Limb (tissue), 2 donors: ENCODE measurements at regions not wholly inside any gene's neighbourhood (a gene's known extent, or its start where the extent isn't known, plus 50 kb on each side); places are given as distances from the start of the nearest gene placed in this dataset.
A peak's percentile ranks its signal among the peaks of the same experiment; 100 is the strongest.
"Not testable (repeated sequence)": the region's sequence is repeated elsewhere in the genome, so short reads cannot be mapped to it uniquely, and the experiment has no call there.

ENCODE experiments used
- DNase-seq, 2 donors: peaks; one replicate each; pipeline ENCODE4 v3.0.0-alpha.2; 2016; ENCODE audit errors: extremely low spot score in 2 of 2

DNA sequence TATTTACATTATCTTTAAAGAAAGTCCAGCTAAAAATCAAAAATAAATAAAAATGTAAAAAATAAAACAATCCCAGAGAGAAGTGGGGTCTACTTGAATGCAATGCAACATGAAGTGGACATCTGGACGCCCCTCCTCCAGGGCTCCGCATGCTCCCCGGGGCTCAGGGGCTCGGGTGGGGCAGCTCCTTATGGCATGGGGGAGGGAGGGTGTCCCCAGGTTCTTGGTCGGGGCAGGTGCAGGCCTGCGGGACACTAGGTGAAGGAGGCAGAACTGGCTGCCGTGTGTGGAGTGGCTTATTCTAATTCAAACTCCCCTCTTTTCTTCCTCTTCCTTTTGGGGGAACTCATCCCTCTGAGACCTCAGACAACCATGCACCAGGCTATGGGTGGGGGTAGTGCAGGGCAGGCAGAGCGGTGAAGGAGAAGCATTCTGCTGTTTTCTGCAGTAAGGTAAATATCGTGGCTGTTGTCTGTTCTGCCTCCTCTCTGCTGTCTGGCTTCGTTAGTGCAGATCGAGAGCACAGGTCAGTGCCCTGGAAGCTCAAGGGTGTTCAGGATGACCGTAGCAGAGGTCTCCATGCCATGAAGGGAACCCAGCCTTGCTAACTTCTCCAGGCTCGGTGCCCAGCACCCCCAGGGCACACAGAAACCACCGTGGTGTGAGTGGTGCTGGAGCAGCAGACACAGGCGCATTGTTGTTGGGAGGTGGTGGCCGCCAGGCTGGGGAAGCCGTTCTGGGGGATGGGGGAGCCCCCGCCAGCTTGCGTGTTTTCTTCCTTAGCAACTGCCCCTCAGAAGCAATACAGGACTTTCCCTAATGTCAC lies 82.6 kb downstream of the TTLL2 start:
- peak in 1 of 2 donors; percentile 23 for DNase-seq

DNA sequence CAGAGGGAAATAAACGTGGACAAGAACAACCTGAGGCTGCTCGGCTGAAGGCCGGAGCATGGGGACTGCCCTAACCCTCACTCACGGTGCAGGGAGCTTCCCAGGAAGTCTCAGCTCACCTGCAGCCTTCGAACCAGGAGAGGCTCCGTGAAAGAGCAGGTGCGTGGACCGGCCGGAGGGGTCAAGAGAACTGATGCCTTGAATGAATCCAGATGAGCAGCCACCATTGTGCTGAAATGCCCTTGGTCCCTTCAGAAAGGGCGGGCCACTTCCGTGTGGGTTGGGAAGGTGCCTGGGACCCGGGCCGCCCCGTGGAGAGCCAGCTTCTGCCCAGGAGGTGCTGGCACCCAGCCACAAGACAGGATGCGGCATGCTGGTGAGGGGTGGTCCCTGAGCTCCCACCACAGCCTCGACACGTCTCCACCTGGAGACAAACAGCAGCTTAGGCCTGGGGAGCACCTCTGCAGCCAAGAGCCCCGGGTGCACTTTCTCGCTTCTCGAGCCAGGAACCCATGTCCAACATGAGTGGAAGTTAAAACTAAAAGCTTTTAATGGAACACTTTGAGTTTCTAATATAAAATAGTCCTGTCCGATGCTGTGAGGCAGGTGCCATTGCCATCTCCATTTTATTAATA lies 83.5 kb downstream of the TTLL2 start:
- DNase-seq: peak in 1 of 2 donors; percentile 17

DNA sequence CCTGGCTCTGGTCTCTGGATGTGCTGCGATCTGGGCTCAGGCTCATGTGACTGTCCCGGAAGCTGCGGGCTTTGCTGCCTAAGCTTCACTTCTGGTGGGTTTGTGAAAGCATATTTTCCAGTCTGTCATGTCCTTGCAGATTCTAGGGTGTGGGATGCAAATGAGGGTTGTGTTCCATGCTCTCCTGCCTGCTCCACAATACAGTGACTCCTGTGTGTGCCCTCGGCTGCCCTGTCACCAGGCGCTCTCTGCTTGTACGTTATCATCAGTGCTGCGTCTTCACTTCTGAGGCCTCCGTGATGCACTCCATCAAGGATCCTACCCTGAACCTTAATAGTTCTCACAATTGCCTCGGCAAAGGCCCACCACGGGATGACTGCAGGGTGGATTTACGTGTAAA lies 84.2 kb downstream of the TTLL2 start:
- peak in 1 of 2 donors; percentile 20 for DNase-seq

DNA sequence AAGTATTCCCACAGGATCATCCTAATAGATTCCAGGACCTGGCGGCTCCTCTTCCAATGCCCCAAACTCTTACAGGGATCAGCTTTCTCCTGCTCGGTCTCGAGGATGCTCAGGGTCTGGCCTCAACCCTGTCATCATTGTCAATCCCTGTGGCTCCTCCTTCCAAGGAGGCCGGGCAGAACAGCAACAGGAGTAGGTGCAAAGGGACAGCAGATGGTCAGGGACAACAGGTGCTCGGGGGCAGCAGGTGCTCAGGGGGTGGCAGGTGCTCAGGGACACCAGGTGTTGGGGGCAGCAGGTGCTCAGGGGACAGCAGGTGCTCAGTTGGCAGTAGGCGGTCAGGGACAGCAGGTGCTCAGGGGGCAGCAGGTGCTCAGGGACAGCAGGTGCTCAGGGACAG lies 84.8 kb downstream of the TTLL2 start:
- peak in 1 of 2 donors; percentile 29 for DNase-seq

DNA sequence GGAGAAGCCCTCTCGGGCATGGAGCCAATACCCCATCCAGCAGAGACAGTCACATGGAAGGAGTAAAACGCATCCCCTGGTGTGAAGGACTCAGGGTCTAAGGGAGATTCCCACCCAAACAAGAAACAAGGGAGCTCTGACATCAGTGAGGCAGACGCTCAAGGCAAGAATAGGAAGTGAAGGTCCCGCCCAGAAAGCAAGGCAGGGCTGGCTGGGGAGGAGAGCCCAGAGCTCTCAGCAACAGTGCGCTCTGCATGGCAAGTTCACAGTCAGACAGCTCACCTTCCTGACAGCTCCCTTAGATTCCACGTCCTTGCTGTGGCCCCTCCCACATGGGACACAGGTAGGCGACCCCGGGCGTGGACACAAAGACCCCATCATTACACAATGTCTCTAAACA lies 85.6 kb downstream of the TTLL2 start:
- peak in 1 of 2 donors; percentile 10 for DNase-seq

DNA sequence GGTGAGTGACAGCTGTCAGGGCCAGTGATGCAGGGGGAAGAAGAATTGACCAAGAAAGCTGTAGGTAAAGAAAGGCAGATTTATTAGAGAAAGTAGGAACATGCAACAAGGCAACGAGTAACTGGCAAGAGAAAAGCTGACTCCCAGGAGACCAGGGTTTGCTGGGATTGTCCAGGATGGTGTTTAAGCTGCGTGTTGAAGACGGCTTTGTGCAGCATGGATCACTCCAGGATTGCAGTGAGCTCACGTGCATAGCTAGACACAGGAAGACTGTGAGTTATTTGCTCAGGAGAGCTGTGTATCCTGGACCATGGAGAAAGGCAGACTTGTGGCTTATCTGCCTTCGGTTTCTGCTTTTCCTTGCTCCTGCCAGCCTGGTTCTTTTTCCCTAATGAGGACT lies 87.6 kb downstream of the TTLL2 start:
- no peak for DNase-seq

DNA sequence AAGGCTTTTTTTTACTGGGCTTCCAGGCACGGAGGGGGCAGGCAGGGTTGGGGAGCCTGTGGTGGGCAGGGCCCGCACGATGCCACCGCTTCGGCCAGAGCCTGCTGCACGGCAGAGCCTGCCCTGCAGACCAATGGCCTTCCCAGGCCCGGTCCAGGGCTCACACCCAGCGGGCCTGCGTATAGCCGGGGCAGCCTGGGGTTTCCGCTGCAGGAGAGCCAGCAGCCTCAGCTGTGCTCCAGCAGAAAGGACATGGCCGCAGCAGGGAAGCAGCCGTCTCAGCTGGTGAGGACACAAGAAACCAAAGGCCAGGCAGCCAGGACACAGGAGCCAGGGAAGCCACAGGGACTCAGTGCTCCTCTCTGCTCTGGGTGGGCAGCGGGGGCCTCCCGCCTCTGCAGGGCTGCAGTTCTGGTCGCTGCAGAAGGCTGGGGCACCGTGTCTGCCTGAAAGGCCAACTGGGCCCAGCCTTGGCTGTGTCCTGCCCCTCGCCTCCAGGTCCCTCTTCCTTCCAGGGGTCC lies 90.6 kb downstream of the TTLL2 start:
- DNase-seq: no peak

DNA sequence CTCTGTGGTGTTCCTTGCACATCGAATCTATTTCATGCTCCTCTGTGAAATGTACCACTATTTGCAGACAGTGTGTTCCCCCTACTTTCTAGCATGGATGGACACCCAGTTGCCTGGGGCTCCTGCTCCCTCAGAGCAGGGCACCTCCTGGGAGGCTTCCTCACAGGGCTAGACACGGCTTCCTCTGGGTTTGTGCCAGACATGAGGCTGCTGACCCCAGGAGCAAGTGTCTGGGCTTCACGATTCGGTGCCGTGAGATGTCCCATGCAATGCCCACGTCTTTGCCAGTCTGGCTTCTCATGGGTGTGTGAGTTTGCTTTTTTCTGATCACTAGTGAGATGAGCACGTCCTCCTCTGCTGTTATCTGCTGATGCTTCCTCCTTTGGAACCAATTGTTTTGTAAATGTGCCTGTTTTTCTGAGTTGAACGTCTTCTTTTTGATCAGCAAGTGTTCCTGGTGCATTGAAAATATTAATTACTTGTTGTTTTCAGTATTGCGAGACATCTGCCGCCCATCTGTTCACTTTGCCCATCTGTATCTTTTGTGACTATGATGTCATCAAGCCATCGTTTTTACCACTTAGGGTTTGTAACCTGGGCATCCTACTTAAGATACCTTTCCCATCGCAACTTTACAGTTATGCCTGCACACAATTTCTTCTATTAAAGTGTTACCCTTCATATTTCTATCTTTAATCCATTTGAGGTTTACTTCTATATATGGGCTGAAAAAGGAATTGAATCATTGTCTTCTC lies 92.0 kb downstream of the TTLL2 start:
- DNase-seq: no peak

DNA sequence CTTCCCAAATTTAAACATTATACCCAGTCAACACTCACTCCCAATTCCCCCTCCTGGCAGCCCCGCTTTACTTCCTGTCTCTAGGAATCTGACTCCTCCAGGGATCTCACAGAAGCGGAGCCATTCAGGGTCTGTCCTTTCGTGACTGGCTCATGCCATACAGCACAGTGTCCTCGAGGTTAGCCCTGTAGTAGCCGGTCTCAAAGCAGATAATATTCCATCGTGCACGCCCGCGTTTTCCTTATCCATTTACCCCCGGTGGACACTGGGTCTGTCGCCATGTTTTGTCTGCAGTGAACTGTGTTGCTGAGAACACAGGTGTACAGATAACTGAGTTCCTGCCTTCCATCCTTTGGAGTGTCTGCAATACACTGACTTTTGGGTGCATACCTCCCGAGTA lies 95.3 kb downstream of the TTLL2 start:
- DNase-seq: no peak

DNA sequence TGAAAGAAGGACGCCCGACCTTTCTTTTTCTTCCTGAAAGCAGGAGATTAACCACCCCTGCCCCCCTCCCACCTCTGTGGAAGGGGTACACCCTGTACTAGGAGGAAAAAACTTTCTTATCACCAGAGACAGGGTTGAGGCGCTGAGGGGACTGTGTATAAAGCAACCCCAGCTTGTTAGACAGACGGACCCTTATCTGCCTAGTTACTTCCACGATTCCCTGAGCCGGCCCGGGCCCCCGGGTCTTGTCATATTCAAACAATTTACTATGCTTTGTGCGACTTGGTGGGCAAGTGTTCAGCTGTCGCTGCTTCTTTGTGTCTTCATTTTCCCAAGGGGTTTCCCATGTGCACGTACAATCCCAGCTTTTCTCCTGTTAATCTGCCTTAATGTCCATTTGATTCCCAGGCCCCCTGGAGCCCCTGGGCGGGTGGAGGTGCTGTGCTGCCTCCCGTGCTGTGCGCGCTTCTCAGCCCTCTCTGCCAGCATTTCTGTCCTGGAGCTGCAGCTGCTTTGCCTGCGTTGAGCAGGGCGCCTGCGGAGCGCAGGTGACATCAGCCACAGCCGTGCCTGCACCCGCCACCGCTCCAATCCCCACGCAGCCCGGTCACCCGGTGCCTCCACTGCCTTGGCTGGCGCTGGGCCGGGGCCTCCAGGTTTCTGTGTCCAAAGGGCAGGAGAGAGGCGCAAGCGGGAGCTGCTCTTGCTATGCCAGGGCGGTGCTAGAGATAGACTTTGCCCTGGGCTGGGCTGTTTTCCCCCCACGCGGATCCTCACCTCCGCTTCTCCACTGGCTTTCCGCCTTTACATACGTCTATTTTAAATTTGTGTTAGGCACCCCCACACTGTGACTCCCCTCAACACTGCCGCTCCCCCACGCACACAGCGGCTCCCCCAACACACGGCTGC lies 96.2 kb downstream of the TTLL2 start:
- no peak for DNase-seq

DNA sequence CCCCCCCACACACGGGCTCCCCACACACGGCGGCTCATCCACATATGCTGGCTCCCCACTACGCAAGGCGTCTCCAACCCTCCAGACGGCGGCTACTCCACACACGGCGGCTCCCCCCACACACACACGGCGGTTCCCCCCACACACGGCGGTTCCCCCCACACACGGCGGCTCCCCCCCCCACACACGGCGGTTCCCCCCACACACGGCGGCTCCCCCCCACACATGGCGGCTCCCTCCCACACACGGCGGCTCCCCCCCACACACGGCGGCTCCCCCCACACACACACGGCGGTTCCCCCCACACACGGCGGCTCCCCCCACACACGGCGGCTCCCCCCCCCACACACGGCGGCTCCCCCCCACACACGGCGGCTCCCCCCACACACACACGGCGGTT lies 97.1 kb downstream of the TTLL2 start:
- DNase-seq: not testable (repeated sequence)

DNA sequence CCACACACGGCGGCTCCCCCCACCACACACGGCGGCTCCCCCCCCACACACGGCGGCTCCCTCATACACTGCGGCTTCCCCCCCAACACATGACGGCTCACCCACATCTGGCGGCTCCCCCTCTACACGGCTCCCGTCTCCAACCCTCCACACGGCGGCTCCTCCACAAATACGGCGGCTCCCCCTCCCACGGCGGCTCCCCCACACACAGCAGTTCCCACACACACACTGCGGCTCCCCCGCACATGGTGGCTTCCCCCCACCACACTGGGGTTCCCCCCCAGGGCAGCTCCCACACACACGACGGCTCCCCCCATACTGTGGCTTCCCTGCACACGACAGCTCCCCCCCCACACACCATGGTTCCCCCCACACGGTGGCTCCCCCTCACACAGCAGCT lies 98.0 kb downstream of the TTLL2 start:
- DNase-seq: no peak

DNA sequence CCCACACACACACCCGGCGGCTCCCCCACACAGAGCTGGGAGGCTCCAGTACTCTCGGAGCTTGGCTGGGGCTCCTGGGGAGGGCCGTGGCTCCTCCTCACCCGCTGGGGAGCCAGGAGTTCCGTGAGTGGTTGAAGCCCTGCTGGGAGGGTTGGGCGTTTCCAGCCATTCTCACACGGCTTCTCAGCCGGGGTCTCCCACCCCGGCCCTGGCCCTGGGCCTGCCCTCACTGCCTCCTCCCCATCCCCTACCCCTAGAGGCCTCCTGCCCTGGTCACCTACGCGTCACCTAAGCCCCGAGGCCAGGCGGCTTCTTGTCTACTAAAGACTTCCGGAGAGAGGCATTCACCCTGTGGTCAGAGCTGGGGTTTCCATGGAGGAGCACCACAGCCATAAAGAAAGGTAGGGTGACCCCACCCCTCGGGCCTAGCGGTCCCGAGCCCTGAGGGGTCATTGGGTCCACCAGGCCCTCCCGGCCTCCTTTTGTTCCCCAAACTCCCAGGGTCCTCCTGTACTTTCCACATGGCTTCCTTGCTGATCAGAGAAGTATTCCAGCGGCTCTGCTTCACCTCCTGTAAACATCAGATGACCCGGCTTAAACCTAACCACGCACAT lies 99.3 kb downstream of the TTLL2 start:
- DNase-seq: no peak

DNA sequence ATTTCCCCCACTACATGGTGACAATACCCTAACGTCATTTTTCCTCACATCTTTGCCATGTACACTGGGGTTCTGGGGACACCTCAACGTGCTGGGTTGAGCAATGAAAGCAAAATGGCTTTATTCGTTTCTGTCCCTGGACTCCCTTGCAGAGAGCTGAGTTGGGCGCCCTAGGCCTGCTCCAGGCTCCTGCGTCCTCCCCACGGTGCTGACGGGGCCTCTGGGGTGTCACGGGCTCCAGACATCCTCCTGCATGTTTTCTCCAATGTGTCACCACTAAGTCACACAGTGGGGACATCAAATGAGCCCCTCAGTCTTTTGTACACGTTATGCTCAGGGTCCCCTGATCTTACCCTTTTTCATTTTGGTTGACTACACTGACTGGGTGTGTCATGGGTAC lies 99.8 kb downstream of the TTLL2 start:
- no peak for DNase-seq

DNA sequence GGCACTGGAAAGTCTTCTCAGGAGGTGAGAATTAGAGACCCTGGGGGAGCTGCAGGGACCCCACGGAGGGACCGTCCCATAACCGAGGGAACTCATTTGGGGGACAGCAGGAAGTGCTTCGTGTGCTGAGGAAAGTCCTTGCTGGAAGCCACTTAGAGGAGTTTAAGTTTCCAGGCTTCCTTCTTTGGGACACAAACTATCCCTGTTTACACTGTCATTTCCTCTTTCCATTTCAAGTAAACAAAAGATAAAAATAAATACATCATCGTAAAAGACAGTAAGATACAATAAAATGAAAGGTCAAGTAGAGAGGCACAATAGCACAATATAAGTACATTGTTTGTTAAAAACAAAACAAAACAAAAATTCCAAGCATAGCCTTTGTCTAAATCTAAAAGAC lies 101.2 kb downstream of the TTLL2 start:
- DNase-seq: no peak

DNA sequence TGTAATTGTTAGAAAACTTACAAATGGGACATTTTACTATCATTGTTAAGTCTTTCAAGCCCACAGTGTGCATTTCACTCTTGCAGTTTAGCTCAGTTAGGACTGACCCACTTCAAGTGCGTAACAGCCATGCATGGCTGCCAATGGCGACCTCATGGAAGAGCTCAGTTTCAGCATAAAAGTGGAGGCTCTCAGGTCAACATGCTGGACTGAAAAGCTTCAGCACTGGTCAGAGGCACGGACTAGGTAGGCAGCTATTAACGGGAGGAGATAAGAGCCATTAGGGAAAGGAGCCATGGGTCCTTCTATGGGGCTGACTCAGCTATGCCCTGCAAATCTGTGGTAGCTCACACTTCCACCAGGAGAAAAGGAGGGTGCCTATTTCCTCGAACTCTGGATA lies 101.8 kb downstream of the TTLL2 start:
- DNase-seq: no peak

DNA sequence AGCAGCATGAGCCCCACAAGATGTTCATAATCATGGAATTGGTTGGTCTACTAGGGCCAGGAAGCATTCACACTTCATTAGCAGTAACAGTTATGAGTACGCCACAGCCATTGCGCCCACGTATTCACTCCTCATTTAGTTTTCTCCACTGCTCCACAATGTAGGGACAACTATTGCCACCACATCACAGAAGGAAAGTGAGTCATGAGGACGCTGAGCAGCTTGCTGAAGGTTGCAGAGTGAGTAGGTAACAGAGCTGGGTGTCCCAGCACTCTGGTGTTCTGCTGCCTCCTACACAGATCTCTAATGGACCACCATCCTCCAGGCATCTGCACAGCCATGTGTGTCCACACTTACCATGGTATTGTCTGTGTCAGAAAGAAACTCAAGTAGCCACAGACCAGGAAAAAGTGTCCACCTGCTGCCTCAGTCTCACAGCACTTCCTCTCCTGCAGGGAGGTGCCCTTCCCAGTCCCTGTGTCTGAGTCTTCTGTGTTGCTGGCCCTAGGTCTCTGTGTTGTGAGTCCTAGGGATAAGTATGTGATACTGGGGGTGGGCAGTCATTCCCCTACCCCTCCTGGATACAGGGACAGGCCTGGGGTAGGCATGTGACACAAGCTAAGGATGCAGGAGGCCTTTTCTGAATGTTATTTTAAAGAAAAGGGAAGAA lies 103.9 kb downstream of the TTLL2 start:
- no peak for DNase-seq

DNA sequence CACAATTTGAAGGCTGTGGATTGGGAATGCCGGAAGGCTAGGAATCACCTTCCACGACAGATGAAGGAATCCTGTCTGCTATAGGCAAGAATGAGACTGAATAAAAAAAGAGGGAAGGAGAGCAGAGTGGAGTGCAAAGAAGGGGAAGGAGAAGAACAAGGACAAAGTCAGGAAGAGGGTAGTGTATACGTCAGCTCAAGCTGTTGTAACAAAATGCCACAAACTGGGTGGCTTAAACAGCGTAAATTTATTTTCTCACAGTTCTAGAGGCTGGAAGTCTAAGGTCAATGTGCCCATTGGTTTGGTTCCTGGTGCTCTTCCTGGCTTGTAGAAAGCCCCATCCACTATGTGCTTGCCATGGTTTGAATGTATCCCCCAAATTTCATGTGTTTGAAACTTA lies 104.5 kb downstream of the TTLL2 start:
- DNase-seq: no peak

DNA sequence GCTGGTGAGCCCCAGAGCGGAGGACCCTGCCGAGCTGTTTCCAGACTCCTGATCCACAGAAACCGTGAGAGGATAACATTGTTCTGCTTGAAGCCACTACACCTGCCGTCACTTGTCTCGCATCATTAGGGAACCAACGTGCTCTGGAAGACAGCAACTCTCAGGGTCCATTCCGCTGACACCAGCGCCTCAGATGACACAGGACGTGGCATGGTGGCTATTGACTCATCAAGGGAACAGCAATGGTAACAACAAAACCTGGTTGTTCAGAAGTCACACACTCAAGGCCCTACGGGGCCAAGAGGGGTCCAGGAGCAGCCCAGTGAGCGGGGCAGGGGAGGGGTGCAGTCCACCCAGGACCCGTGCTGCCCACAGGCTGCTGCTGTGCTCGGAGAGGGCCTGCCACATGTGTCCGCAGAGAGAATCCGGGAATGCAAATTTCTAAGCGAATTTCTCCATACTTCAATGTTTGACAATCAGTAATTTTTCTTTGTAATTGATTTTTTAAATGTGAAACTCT lies 110.4 kb downstream of the TTLL2 start:
- DNase-seq: no peak
